Right lobe of liver (tissue), 4 donors: ENCODE measurements at regions not wholly inside any gene's neighbourhood (a gene's known extent, or its start where the extent isn't known, plus 50 kb on each side); places are given as distances from the start of the nearest gene placed in this dataset.

ENCODE experiments used
- CTCF ChIP-seq, 4 donors: fragments of 200-600 bp in 3 of 4; fragments of 450-650 bp in 1 of 4; IDR thresholded peaks; one replicate each; pipeline versions ENCODE4 v1.5.1 to v1.8.0; 2016 to 2022; ENCODE audit warnings: antibody characterized with exemption in 4 of 4, mild to moderate bottlenecking in 2 of 4
- POLR2A ChIP-seq: fragments of 450-650 bp; IDR thresholded peaks from one replicate; pipeline ENCODE4 v1.6.1; 2017; ENCODE audit warnings: antibody characterized with exemption, mild to moderate bottlenecking
- donor health status: DM: no; HTN: no; CAD: no.
- donor health status: DM: no; HTN: no; CAD: no.
- donor health status: DM: no; HTN: yes; CAD: no.

- TF ChIP-seq CTCF (IDR thresholded peaks at IDR 0.05) (peak; percentile 51 to 70 (median 67)), POLR2A (no peak)
These were observed 101.5 kb upstream of the SETBP1 start for GRCh38 chr18:44579028-44579702.
